K562 (cell line): ENCODE measurements at regions not wholly inside any gene's neighbourhood (a gene's known extent, or its start where the extent isn't known, plus 50 kb on each side); places are given as distances from the start of the nearest gene placed in this dataset.

Experiments
- CBFA2T3 ChIP-seq: fragments of 450-650 bp; IDR thresholded peaks from 2 replicates; pipeline ENCODE4 v1.6.1; 2017
- DACH1 ChIP-seq: fragments of 450-650 bp; IDR thresholded peaks from 2 replicates; pipeline ENCODE4 v1.6.1; 2018; ENCODE audit not compliant: partially characterized antibody
- DIDO1 ChIP-seq: fragments of 450-650 bp; IDR thresholded peaks from 2 replicates; pipeline ENCODE4 v1.6.1; 2016; ENCODE audit warnings: low read depth, missing biosample characterization, missing genetic modification characterization
- EGR1 ChIP-seq: fragments of 450-650 bp; conservative IDR thresholded peaks from 2 replicates; pipeline ENCODE4 v1.6.1; 2017; ENCODE audit warnings: mild to moderate bottlenecking
- ESRRA ChIP-seq: fragments of 450-650 bp; IDR thresholded peaks from 2 replicates; pipeline ENCODE4 v1.6.1; 2014; ENCODE audit warnings: low read depth, mild to moderate bottlenecking, moderate library complexity, borderline replicate concordance
- FOXA3 ChIP-seq, 2 experiments: fragments of 450-650 bp in 1 of 2; sonication (generic) in 1 of 2; formaldehyde crosslinking; IDR thresholded peaks in 1 of 2; conservative IDR thresholded peaks in 1 of 2; 2 replicates each; pipeline versions ENCODE4 v1.4.0 to v1.8.0; 2020 to 2022; ENCODE audit warnings: mild to moderate bottlenecking in 2 of 2, missing genetic modification reagents in 1 of 2
- HNRNPL ChIP-seq: fragments of 200-400 bp; formaldehyde crosslinking; IDR thresholded peaks from 2 replicates; pipeline ENCODE4 v1.6.1; 2017; ENCODE audit warnings: low read depth, mild to moderate bottlenecking, low read length
- KAT7 ChIP-seq: sonication (generic); formaldehyde crosslinking; IDR thresholded peaks from 2 replicates; pipeline ENCODE4 v1.8.0; 2022; ENCODE audit warnings: missing genetic modification reagents, mild to moderate bottlenecking, borderline replicate concordance
- RCOR1 ChIP-seq, 2 experiments: IDR thresholded peaks; 2 replicates each; pipeline ENCODE4 v1.6.1; 2012; ENCODE audit warnings: low read depth in 2 of 2, low read length in 2 of 2, borderline replicate concordance in 1 of 2, improper control_type of control experiment in 1 of 2
- ZNF764 ChIP-seq: fragments of 250-450 bp; sonication (Bioruptor Pico); IDR thresholded peaks from 2 replicates; pipeline ENCODE4 v1.4.0; 2020; ENCODE audit warnings: low read depth, mild to moderate bottlenecking, moderate library complexity
- TF ChIP-seq, protein P1 (sequence below), 2 experiments: fragments of 450-650 bp in 1 of 2; sonication (generic) in 1 of 2; formaldehyde crosslinking in 1 of 2; IDR thresholded peaks in 1 of 2; conservative IDR thresholded peaks in 1 of 2; 2 replicates each; pipeline versions ENCODE4 v1.6.1 to v1.8.1; 2016 to 2023; ENCODE audit warnings: mild to moderate bottlenecking in 2 of 2, moderate library complexity in 2 of 2, inconsistent platforms in 1 of 2, missing genetic modification reagents in 1 of 2
- TF ChIP-seq, protein P2 (sequence below): fragments of 450-650 bp; formaldehyde crosslinking; conservative IDR thresholded peaks from 2 replicates; pipeline ENCODE4 v1.4.0; 2022; ENCODE audit warnings: mild to moderate bottlenecking, missing genetic modification characterization
- TF ChIP-seq, protein P3 (sequence below): sonication (generic); formaldehyde crosslinking; IDR thresholded peaks from 2 replicates; pipeline ENCODE4 v1.4.0; 2020; ENCODE audit warnings: mild to moderate bottlenecking, missing genetic modification reagents

GRCh38 chr13:36552334-36552733 is 120.0 kb downstream of the CCNA1 start (continued):
- TF ChIP-seq RCOR1 (IDR thresholded peaks at IDR 0.05; ENCODE audit: borderline replicate concordance in 1 of 2, low read depth in 2 of 2, low read length in 2 of 2): no peak
- no peak for TF ChIP-seq HNRNPL
- no peak for TF ChIP-seq CBFA2T3
- TF ChIP-seq ESRRA: no peak
- no peak for TF ChIP-seq DACH1
- TF ChIP-seq, protein P1, sequence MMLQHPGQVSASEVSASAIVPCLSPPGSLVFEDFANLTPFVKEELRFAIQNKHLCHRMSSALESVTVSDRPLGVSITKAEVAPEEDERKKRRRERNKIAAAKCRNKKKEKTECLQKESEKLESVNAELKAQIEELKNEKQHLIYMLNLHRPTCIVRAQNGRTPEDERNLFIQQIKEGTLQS (IDR thresholded peaks at IDR 0.05): no peak
- TF ChIP-seq, protein P1 (CRISPR knock-in tag; conservative IDR thresholded peaks at IDR 0.05): no peak
- no peak for TF ChIP-seq EGR1
- no peak for TF ChIP-seq DIDO1 (tag)
- no peak for TF ChIP-seq ZNF764 (CRISPR knock-in tag)
- TF ChIP-seq KAT7 (CRISPR knock-in tag): no peak
- no peak for TF ChIP-seq FOXA3 (CRISPR knock-in tag; conservative IDR thresholded peaks at IDR 0.05 in 1 of 2, IDR thresholded peaks at IDR 0.05 in 1 of 2)
- TF ChIP-seq, protein P2, sequence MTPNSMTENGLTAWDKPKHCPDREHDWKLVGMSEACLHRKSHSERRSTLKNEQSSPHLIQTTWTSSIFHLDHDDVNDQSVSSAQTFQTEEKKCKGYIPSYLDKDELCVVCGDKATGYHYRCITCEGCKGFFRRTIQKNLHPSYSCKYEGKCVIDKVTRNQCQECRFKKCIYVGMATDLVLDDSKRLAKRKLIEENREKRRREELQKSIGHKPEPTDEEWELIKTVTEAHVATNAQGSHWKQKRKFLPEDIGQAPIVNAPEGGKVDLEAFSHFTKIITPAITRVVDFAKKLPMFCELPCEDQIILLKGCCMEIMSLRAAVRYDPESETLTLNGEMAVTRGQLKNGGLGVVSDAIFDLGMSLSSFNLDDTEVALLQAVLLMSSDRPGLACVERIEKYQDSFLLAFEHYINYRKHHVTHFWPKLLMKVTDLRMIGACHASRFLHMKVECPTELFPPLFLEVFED: no peak
- TF ChIP-seq, protein P3, sequence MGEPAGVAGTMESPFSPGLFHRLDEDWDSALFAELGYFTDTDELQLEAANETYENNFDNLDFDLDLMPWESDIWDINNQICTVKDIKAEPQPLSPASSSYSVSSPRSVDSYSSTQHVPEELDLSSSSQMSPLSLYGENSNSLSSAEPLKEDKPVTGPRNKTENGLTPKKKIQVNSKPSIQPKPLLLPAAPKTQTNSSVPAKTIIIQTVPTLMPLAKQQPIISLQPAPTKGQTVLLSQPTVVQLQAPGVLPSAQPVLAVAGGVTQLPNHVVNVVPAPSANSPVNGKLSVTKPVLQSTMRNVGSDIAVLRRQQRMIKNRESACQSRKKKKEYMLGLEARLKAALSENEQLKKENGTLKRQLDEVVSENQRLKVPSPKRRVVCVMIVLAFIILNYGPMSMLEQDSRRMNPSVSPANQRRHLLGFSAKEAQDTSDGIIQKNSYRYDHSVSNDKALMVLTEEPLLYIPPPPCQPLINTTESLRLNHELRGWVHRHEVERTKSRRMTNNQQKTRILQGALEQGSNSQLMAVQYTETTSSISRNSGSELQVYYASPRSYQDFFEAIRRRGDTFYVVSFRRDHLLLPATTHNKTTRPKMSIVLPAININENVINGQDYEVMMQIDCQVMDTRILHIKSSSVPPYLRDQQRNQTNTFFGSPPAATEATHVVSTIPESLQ (CRISPR knock-in tag): no peak
